ENCODE measurements at regions not wholly inside any gene's neighbourhood (a gene's known extent, or its start where the extent isn't known, plus 50 kb on each side); places are given as distances from the start of the nearest gene placed in this dataset.
"Not testable (repeated sequence)": the region's sequence is repeated elsewhere in the genome, so short reads cannot be mapped to it uniquely, and the experiment has no call there.

- not testable (repeated sequence) for TF ChIP-seq CTCF (IDR thresholded peaks at IDR 0.05; ENCODE audit: borderline replicate concordance, extremely low read depth, low read length, poor library complexity, severe bottlenecking); EZH2 (IDR thresholded peaks at IDR 0.05; ENCODE audit: borderline replicate concordance, low read depth, low read length, severe bottlenecking)
Measured at GRCh38 chr2:103200774-103201173, 438.9 kb downstream of the TMEM182 start.

All from DND-41 (cell line).